ENCODE measurements at regions not wholly inside any gene's neighbourhood (a gene's known extent, or its start where the extent isn't known, plus 50 kb on each side); places are given as distances from the start of the nearest gene placed in this dataset.

GRCh38 chr12:11584221-11584855, 65.1 kb upstream of the ETV6 start:
- no peak for TF ChIP-seq FOXA1 (IDR thresholded peaks at IDR 0.05)
- no peak for TF ChIP-seq SP1 (IDR thresholded peaks at IDR 0.05)
